SK-N-SH treated with all-trans-retinoic acid at 6 μM for 48 hours (cell line): ENCODE measurements at regions not wholly inside any gene's neighbourhood (a gene's known extent, or its start where the extent isn't known, plus 50 kb on each side); places are given as distances from the start of the nearest gene placed in this dataset.

Experiments
- ARNTL ChIP-seq: fragments of 450-650 bp; formaldehyde crosslinking; IDR thresholded peaks from 2 replicates; pipeline ENCODE4 v1.5.0; 2020; ENCODE audit warnings: low read depth, mild to moderate bottlenecking, moderate library complexity, borderline replicate concordance
- CSDC2 ChIP-seq: fragments of 250-450 bp; sonication (Bioruptor Pico); IDR thresholded peaks from 2 replicates; pipeline ENCODE4 v1.5.0; 2020; ENCODE audit warnings: mild to moderate bottlenecking, moderate library complexity
- ISL1 ChIP-seq: fragments of 250-450 bp; sonication (Bioruptor Pico); IDR thresholded peaks from 2 replicates; pipeline ENCODE4 v2.1.2; 2022; ENCODE audit warnings: mild to moderate bottlenecking, moderate library complexity
- OSR1 ChIP-seq: fragments of 250-450 bp; sonication (Bioruptor Pico); IDR thresholded peaks from 2 replicates; pipeline ENCODE4 v1.8.0; 2022; ENCODE audit warnings: moderate library complexity, mild to moderate bottlenecking, inconsistent platforms
- PATZ1 ChIP-seq: fragments of 250-450 bp; sonication (Bioruptor Pico); IDR thresholded peaks from 2 replicates; pipeline ENCODE4 v1.8.0; 2020; ENCODE audit warnings: mild to moderate bottlenecking, moderate library complexity, borderline replicate concordance
- RARB ChIP-seq: fragments of 250-450 bp; sonication (Bioruptor Pico); IDR thresholded peaks from 2 replicates; pipeline ENCODE4 v1.8.0; 2021; ENCODE audit warnings: mild to moderate bottlenecking, moderate library complexity
- SNAI2 ChIP-seq: fragments of 250-450 bp; sonication (Bioruptor Pico); IDR thresholded peaks from 2 replicates; pipeline ENCODE4 v1.5.0; 2020; ENCODE audit warnings: mild to moderate bottlenecking, moderate library complexity
- ZFP3 ChIP-seq: fragments of 250-450 bp; sonication (Bioruptor Pico); IDR thresholded peaks from 2 replicates; pipeline ENCODE4 v1.5.0; 2020; ENCODE audit warnings: mild to moderate bottlenecking, moderate library complexity
- ZFP30 ChIP-seq: fragments of 450-650 bp; formaldehyde crosslinking; IDR thresholded peaks from 2 replicates; pipeline ENCODE4 v1.5.0; 2022; ENCODE audit warnings: mild to moderate bottlenecking, moderate library complexity
- ZNF70 ChIP-seq: fragments of 450-650 bp; formaldehyde crosslinking; IDR thresholded peaks from 2 replicates; pipeline ENCODE4 v1.5.0; 2020; ENCODE audit warnings: mild to moderate bottlenecking, moderate library complexity
- ZNF8 ChIP-seq: fragments of 450-650 bp; formaldehyde crosslinking; IDR thresholded peaks from 2 replicates; pipeline ENCODE4 v1.5.0; 2020; ENCODE audit warnings: mild to moderate bottlenecking, moderate library complexity
- TF ChIP-seq, protein P1 (sequence below): fragments of 250-450 bp; sonication (Bioruptor Pico); IDR thresholded peaks from 2 replicates; pipeline ENCODE4 v1.5.1; 2020; ENCODE audit warnings: low read depth, mild to moderate bottlenecking, moderate library complexity

DNA sequence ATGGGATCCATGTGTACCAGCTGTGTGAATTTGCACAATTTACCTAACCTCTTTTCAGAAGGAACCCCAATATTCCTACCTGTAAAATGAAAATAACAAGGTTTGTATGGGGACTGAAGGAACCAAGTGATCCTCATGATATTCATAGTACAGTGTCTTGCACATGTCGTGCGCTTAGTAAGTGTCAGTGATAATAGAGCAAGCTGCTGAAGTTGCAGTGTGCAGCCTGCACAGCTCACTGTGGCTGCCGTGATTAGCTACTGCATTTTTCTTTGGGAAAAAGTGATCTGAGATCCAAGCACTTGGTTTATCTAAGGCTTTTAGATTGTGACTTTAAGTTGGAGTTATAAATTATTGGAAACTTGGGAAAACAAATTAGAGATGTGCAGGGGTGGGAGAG lies 135.9 kb upstream of the FRY start:
- no peak for TF ChIP-seq ZNF70 (CRISPR knock-in tag)
- TF ChIP-seq ZFP3 (CRISPR knock-in tag) = no peak
- no peak for TF ChIP-seq ZFP30 (CRISPR knock-in tag)
- TF ChIP-seq OSR1 (CRISPR knock-in tag) = no peak
- no peak for TF ChIP-seq RARB (CRISPR knock-in tag)
- no peak for TF ChIP-seq ZNF8
- no peak for TF ChIP-seq PATZ1 (CRISPR knock-in tag)
- TF ChIP-seq ARNTL = no peak
- TF ChIP-seq, protein P1, sequence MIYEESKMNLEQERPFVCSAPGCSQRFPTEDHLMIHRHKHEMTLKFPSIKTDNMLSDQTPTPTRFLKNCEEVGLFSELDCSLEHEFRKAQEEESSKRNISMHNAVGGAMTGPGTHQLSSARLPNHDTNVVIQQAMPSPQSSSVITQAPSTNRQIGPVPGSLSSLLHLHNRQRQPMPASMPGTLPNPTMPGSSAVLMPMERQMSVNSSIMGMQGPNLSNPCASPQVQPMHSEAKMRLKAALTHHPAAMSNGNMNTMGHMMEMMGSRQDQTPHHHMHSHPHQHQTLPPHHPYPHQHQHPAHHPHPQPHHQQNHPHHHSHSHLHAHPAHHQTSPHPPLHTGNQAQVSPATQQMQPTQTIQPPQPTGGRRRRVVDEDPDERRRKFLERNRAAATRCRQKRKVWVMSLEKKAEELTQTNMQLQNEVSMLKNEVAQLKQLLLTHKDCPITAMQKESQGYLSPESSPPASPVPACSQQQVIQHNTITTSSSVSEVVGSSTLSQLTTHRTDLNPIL (CRISPR knock-in tag) = no peak
- no peak for TF ChIP-seq ISL1 (CRISPR knock-in tag)
- TF ChIP-seq SNAI2 (CRISPR knock-in tag) = no peak
- TF ChIP-seq CSDC2 (CRISPR knock-in tag) = no peak
